ENCODE measurements at regions not wholly inside any gene's neighbourhood (a gene's known extent, or its start where the extent isn't known, plus 50 kb on each side); places are given as distances from the start of the nearest gene placed in this dataset.

GRCh38 chr20:6657904-6658303, 109.6 kb upstream of the BMP2 start:
- Histone ChIP-seq H3K27ac (no peak overlapping the region), H3K27me3 (no peaks in the 10 kb centered on the region), H3K36me3 (no peaks in the 10 kb centered on the region), H3K4me3 (ENCODE audit: low read depth in 1 of 2, low read length in 1 of 2) (no peak overlapping the region), H3K9me3 (no peaks in the 10 kb centered on the region), H3K4me1 (ENCODE audit: control insufficient read depth in 1 of 2, insufficient read depth in 1 of 2, low read depth in 1 of 2, low read length in 1 of 2) (no peaks in the 10 kb centered on the region)
- TF ChIP-seq CTCF (IDR thresholded peaks at IDR 0.05): no peak

GRCh38 chr20:6657111-6657510, 110.4 kb upstream of the BMP2 start:
- TF ChIP-seq CTCF (IDR thresholded peaks at IDR 0.05): no peak
- H3K9me3 ChIP-seq: no peaks in the 10 kb centered on the region
- H3K27ac ChIP-seq: no peak overlapping the region
- H3K4me3 ChIP-seq (ENCODE audit: low read depth in 1 of 2, low read length in 1 of 2): no peak overlapping the region
- H3K4me1 ChIP-seq (ENCODE audit: control insufficient read depth in 1 of 2, insufficient read depth in 1 of 2, low read depth in 1 of 2, low read length in 1 of 2): no peaks in the 10 kb centered on the region
- H3K27me3 ChIP-seq: no peaks in the 10 kb centered on the region
- H3K36me3 ChIP-seq: no peaks in the 10 kb centered on the region

GRCh38 chr20:6654513-6655252, 112.8 kb upstream of the BMP2 start:
- H3K27ac ChIP-seq: no peak overlapping the region

GRCh38 chr20:6651561-6651960, 115.9 kb upstream of the BMP2 start:
- no peak for TF ChIP-seq CTCF (IDR thresholded peaks at IDR 0.05)
- Histone ChIP-seq H3K27me3 (no peaks in the 10 kb centered on the region), H3K27ac (no peak overlapping the region)

More at GRCh38 chr20:6654513-6655252, 112.8 kb upstream of the BMP2 start:
- Histone ChIP-seq H3K4me1 (ENCODE audit: control insufficient read depth in 1 of 2, insufficient read depth in 1 of 2, low read depth in 1 of 2, low read length in 1 of 2) (no peaks in the 10 kb centered on the region), H3K4me3 (ENCODE audit: low read depth in 1 of 2, low read length in 1 of 2) (no peak overlapping the region), H3K9me3 (no peaks in the 10 kb centered on the region), H3K36me3 (no peaks in the 10 kb centered on the region), H3K27me3 (no peaks in the 10 kb centered on the region)
- no peak for TF ChIP-seq CTCF (IDR thresholded peaks at IDR 0.05)

GRCh38 chr20:6651016-6651415, 116.5 kb upstream of the BMP2 start:
- Histone ChIP-seq H3K36me3 (no peaks in the 10 kb centered on the region), H3K9me3 (no peaks in the 10 kb centered on the region), H3K4me3 (ENCODE audit: low read depth in 1 of 2, low read length in 1 of 2) (no peak overlapping the region), H3K27ac (no peak overlapping the region), H3K4me1 (ENCODE audit: control insufficient read depth in 1 of 2, insufficient read depth in 1 of 2, low read depth in 1 of 2, low read length in 1 of 2) (no peaks in the 10 kb centered on the region), H3K27me3 (no peaks in the 10 kb centered on the region)
- TF ChIP-seq CTCF (IDR thresholded peaks at IDR 0.05): no peak

More at GRCh38 chr20:6651561-6651960, 115.9 kb upstream of the BMP2 start:
- H3K36me3 ChIP-seq: no peaks in the 10 kb centered on the region
- H3K4me1 ChIP-seq (ENCODE audit: control insufficient read depth in 1 of 2, insufficient read depth in 1 of 2, low read depth in 1 of 2, low read length in 1 of 2): no peaks in the 10 kb centered on the region
- no peak overlapping the region for H3K4me3 ChIP-seq (ENCODE audit: low read depth in 1 of 2, low read length in 1 of 2)
- no peaks in the 10 kb centered on the region for H3K9me3 ChIP-seq

Measured in neutrophil (primary cell).